ENCODE measurements at regions not wholly inside any gene's neighbourhood (a gene's known extent, or its start where the extent isn't known, plus 50 kb on each side); places are given as distances from the start of the nearest gene placed in this dataset.

DNA sequence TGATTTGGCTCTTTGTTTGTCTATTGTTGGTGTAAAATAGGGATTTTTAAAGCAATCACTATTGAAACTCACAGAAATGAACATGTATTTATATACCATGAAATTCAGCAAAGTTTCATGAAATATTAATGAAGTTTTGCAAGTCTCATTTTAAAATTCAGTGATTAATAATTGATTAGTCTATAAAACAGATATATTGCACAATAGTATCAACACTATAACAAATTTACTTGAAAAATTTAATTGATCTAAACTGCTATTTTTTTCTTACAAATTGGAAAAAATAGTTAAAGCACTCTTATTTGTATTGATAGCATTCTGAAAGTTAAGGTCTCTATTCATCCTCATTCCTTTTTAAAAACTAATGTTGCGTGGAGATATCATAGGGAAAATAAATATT, 121.0 kb upstream of the PCDH9 start:
- TF ChIP-seq EZH2phosphoT487 (IDR thresholded peaks at IDR 0.05), result no peak
- TF ChIP-seq, protein P1, sequence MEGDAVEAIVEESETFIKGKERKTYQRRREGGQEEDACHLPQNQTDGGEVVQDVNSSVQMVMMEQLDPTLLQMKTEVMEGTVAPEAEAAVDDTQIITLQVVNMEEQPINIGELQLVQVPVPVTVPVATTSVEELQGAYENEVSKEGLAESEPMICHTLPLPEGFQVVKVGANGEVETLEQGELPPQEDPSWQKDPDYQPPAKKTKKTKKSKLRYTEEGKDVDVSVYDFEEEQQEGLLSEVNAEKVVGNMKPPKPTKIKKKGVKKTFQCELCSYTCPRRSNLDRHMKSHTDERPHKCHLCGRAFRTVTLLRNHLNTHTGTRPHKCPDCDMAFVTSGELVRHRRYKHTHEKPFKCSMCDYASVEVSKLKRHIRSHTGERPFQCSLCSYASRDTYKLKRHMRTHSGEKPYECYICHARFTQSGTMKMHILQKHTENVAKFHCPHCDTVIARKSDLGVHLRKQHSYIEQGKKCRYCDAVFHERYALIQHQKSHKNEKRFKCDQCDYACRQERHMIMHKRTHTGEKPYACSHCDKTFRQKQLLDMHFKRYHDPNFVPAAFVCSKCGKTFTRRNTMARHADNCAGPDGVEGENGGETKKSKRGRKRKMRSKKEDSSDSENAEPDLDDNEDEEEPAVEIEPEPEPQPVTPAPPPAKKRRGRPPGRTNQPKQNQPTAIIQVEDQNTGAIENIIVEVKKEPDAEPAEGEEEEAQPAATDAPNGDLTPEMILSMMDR (IDR thresholded peaks at IDR 0.05), result no peak
- no peak for TF ChIP-seq EZH2 (IDR thresholded peaks at IDR 0.05)
- H3F3A ChIP-seq (ENCODE audit: low read depth), result no peaks in the 10 kb centered on the region

DNA sequence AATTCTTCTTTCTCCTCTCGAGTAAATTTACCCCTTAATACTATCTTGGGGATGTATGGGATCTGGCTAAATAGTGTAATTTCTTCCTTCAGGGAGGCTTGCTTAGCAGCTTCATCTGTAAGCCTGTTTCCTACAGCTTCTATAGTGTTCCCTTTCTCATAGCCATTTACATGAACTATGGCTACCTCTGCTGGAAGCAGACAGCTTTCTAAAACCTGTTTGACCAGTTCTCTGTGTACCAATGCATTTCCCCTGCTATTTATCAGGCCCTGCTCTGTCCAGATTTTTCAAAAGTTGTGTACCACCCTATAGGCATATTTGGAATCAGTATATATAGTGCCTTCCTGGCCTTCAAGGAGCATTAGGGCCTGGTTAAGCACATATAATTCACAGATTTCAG, 113.6 kb upstream of the PCDH9 start:
- Histone ChIP-seq H3K4me1 (no peaks in the 10 kb centered on the region), H3K27me3 (no peaks in the 10 kb centered on the region), H3K4me2 (no peak overlapping the region), H4K20me1 (ENCODE audit: low read depth) (no peaks in the 10 kb centered on the region), H3K9me3 (ENCODE audit: low read depth) (no peaks in the 10 kb centered on the region), H3F3A (ENCODE audit: low read depth) (no peaks in the 10 kb centered on the region), H3K27ac (no peak overlapping the region), H3K36me3 (no peaks in the 10 kb centered on the region), H2AFZ (replicated peaks) (no peak overlapping the region), H3K79me2 (ENCODE audit: low read depth) (no peaks in the 10 kb centered on the region), H3K9ac (no peak overlapping the region), H3K4me3 (no peak overlapping the region)
- no peak for TF ChIP-seq EZH2 (IDR thresholded peaks at IDR 0.05)
- no peak for TF ChIP-seq EZH2phosphoT487 (IDR thresholded peaks at IDR 0.05)
- TF ChIP-seq, protein P1 (IDR thresholded peaks at IDR 0.05), result no peak
- peaks cover 3% of the 10 kb centered on the region for H3K9me3 Mint-ChIP-seq
- H3K4me1 Mint-ChIP-seq, result peaks cover 4% of the 10 kb centered on the region
- no peak overlapping the region for H3K4me3 Mint-ChIP-seq
- H3K36me3 Mint-ChIP-seq, result no peaks in the 10 kb centered on the region
- no peak overlapping the region for H3K27ac Mint-ChIP-seq
- H3K27me3 Mint-ChIP-seq (ENCODE audit: insufficient read depth, low read depth), result peaks cover 2% of the 10 kb centered on the region
- no peak for DNase-seq (ENCODE audit: low spot score)

More for the DNA sequence above, 121.0 kb upstream of the PCDH9 start:
- no peak overlapping the region for H3K27ac ChIP-seq
- no peak overlapping the region for H3K9ac ChIP-seq
- Mint-ChIP-seq H3K9me3 (peaks cover 5% of the 10 kb centered on the region), H3K27me3 (ENCODE audit: insufficient read depth, low read depth) (no peaks in the 10 kb centered on the region), H3K36me3 (no peaks in the 10 kb centered on the region), H3K4me1 (no peaks in the 10 kb centered on the region), H3K4me3 (no peak overlapping the region), H3K27ac (no peak overlapping the region)
- H3K27me3 ChIP-seq, result no peaks in the 10 kb centered on the region
- H3K36me3 ChIP-seq, result no peaks in the 10 kb centered on the region
- no peaks in the 10 kb centered on the region for H3K4me1 ChIP-seq
- H3K9me3 ChIP-seq (ENCODE audit: low read depth), result no peaks in the 10 kb centered on the region
- no peak overlapping the region for H3K4me2 ChIP-seq
- H4K20me1 ChIP-seq (ENCODE audit: low read depth), result no peaks in the 10 kb centered on the region
- no peaks in the 10 kb centered on the region for H3K79me2 ChIP-seq (ENCODE audit: low read depth)
- no peak for DNase-seq (ENCODE audit: low spot score)
- no peak overlapping the region for H2AFZ ChIP-seq (replicated peaks)
- no peak overlapping the region for H3K4me3 ChIP-seq

DNA sequence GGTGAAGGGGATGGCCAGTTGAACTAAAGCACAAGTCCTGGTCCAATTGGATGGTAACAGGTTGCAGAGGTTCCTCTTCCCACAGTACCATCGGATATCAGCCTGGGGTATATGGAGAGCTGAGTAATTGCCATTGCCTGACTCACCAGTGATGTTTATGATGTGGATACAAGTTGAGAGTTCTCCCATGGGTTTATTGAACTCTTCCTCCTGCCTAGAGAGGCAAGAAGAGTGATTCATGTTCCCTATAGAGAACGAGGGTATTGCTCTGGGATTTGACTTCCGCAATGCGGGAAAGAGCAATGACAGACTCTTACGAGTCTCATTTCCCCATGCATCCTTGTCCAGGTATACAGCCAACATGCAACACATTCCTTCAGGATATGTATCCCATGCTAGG, 111.3 kb upstream of the PCDH9 start:
- no peaks in the 10 kb centered on the region for H3K9me3 ChIP-seq (ENCODE audit: low read depth)

DNA sequence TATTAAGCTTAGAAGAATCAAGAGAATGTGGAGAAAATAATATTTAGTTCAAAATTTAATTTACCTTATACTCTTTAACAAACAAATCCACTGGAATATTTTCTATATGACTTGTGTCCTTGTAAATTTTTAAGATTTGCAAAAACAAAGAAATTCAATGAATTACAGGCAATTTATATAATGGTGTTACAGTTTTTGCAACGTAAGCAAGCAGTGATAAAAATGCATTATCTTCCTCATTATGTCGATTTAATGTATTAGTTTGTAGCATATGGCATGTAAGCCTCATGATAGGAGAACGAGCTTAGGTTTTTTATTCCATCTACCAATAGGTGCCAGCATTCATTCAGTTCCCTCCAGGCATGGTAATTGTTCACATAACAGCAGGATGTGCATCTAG, 100.0 kb upstream of the PCDH9 start:
- H3K4me1 ChIP-seq, result no peaks in the 10 kb centered on the region
- Mint-ChIP-seq H3K9me3 (no peaks in the 10 kb centered on the region), H3K27me3 (ENCODE audit: insufficient read depth, low read depth) (no peaks in the 10 kb centered on the region), H3K27ac (no peak overlapping the region), H3K4me1 (no peaks in the 10 kb centered on the region), H3K4me3 (no peak overlapping the region), H3K36me3 (no peaks in the 10 kb centered on the region)
- H4K20me1 ChIP-seq (ENCODE audit: low read depth), result no peaks in the 10 kb centered on the region
- no peaks in the 10 kb centered on the region for H3K79me2 ChIP-seq (ENCODE audit: low read depth)
- H3K4me2 ChIP-seq, result no peak overlapping the region
- H3F3A ChIP-seq (ENCODE audit: low read depth), result no peaks in the 10 kb centered on the region
- no peak overlapping the region for H3K9ac ChIP-seq
- no peaks in the 10 kb centered on the region for H3K36me3 ChIP-seq
- H3K9me3 ChIP-seq (ENCODE audit: low read depth), result no peaks in the 10 kb centered on the region
- no peaks in the 10 kb centered on the region for H3K27me3 ChIP-seq
- no peak overlapping the region for H3K27ac ChIP-seq
- no peak for DNase-seq (ENCODE audit: low spot score)
- TF ChIP-seq, protein P1 (IDR thresholded peaks at IDR 0.05), result no peak
- TF ChIP-seq EZH2phosphoT487 (IDR thresholded peaks at IDR 0.05) (no peak), EZH2 (IDR thresholded peaks at IDR 0.05) (no peak)
- H3K4me3 ChIP-seq, result no peak overlapping the region
- H2AFZ ChIP-seq (replicated peaks), result no peak overlapping the region

More for the DNA sequence above, 111.3 kb upstream of the PCDH9 start:
- Mint-ChIP-seq H3K9me3 (no peaks in the 10 kb centered on the region), H3K36me3 (no peaks in the 10 kb centered on the region), H3K4me3 (no peak overlapping the region), H3K27ac (no peak overlapping the region), H3K27me3 (ENCODE audit: insufficient read depth, low read depth) (peaks cover 2% of the 10 kb centered on the region), H3K4me1 (peaks cover 4% of the 10 kb centered on the region)
- H3K36me3 ChIP-seq, result no peaks in the 10 kb centered on the region
- no peak for TF ChIP-seq EZH2phosphoT487 (IDR thresholded peaks at IDR 0.05)
- no peak for TF ChIP-seq EZH2 (IDR thresholded peaks at IDR 0.05)
- H3K27me3 ChIP-seq, result no peaks in the 10 kb centered on the region
- no peak for DNase-seq (ENCODE audit: low spot score)
- H3K4me2 ChIP-seq, result no peak overlapping the region
- no peak overlapping the region for H3K27ac ChIP-seq
- H4K20me1 ChIP-seq (ENCODE audit: low read depth), result no peaks in the 10 kb centered on the region
- H3K9ac ChIP-seq, result no peak overlapping the region
- no peaks in the 10 kb centered on the region for H3F3A ChIP-seq (ENCODE audit: low read depth)
- H3K79me2 ChIP-seq (ENCODE audit: low read depth), result no peaks in the 10 kb centered on the region
- no peaks in the 10 kb centered on the region for H3K4me1 ChIP-seq
- no peak overlapping the region for H2AFZ ChIP-seq (replicated peaks)
- no peak overlapping the region for H3K4me3 ChIP-seq

Data from neural progenitor cell (in vitro differentiated cells).